HCT116 (cell line): ENCODE measurements at regions not wholly inside any gene's neighbourhood (a gene's known extent, or its start where the extent isn't known, plus 50 kb on each side); places are given as distances from the start of the nearest gene placed in this dataset.

Experiments used
- CEBPB ChIP-seq: IDR thresholded peaks from 2 replicates; pipeline ENCODE4 v1.6.1; 2012; ENCODE audit warnings: low read depth
- EGR1 ChIP-seq: IDR thresholded peaks from 2 replicates; pipeline ENCODE4 v1.6.1; 2012; ENCODE audit warnings: low read depth
- EZH2 ChIP-seq: fragments of 200-600 bp; sonication (generic); IDR thresholded peaks from 2 replicates; pipeline ENCODE4 v1.6.1; 2017; ENCODE audit warnings: antibody characterized with exemption, mixed run types
- JUND ChIP-seq: IDR thresholded peaks from 2 replicates; pipeline ENCODE4 v1.6.1; 2012
- POLR2A ChIP-seq: IDR thresholded peaks from 2 replicates; pipeline ENCODE4 v1.7.0; 2011; ENCODE audit warnings: borderline replicate concordance; ENCODE audit not compliant: insufficient read depth, insufficient read length; ENCODE audit errors: extremely low read depth
- POLR2AphosphoS5 ChIP-seq: IDR thresholded peaks from 2 replicates; pipeline ENCODE4 v1.6.1; 2011; ENCODE audit warnings: mild to moderate bottlenecking, low read depth, low read length, moderate library complexity
- RAD21 ChIP-seq: IDR thresholded peaks from 2 replicates; pipeline ENCODE4 v1.6.1; 2012; ENCODE audit warnings: low read depth, mild to moderate bottlenecking
- SIN3A ChIP-seq: IDR thresholded peaks from 2 replicates; pipeline ENCODE4 v1.6.1; 2012; ENCODE audit warnings: low read depth
- ZFX ChIP-seq: fragments of 450-650 bp; IDR thresholded peaks from 2 replicates; pipeline ENCODE4 v1.6.1; 2017
- ZNF274 ChIP-seq: fragments of 200-500 bp; sonication (Bioruptor generic); IDR thresholded peaks from 2 replicates; pipeline ENCODE4 v1.6.1; 2014; ENCODE audit warnings: mild to moderate bottlenecking, low read depth, low read length, inconsistent platforms
- TF ChIP-seq, protein P1 (sequence below): IDR thresholded peaks from 2 replicates; pipeline ENCODE4 v1.6.1; 2012; ENCODE audit warnings: low read depth
- TF ChIP-seq, protein P2 (sequence below), 3 experiments: fragments of 200-600 bp in 1 of 3; sonication (generic) in 1 of 3; IDR thresholded peaks in 2 of 3; conservative IDR thresholded peaks in 1 of 3; 2 replicates each; pipeline ENCODE4 v1.5.1; 2012 to 2017; ENCODE audit warnings: low read depth in 2 of 3, low read length in 2 of 3, antibody characterized with exemption in 1 of 3, borderline replicate concordance in 1 of 3, control low read depth in 1 of 3, mild to moderate bottlenecking in 1 of 3, mixed read lengths in 1 of 3, mixed run types in 1 of 3, moderate library complexity in 1 of 3; ENCODE audit not compliant: insufficient read depth in 1 of 3
- TF ChIP-seq, protein P3 (sequence below): IDR thresholded peaks from 2 replicates; pipeline ENCODE4 v1.6.1; 2012

DNA sequence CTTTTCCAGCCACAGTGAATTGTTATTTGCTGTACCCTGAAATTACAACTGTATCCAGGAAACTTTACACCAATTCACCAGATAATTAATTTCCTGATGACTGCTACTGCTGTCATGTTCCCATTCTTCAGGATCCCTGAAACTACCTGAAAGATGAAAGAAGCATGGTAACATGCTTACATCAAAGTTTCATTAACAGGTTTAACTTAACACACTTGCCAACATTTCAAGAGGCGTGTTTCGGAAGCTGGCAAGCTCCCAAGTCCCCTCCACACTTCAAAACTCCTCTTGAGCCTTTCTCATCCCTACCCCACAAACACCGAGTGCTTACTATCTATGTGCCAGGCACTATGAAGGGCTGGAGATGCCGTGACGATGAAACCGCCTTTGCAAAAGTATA, 88.6 kb downstream of the MPP7 start:
- TF ChIP-seq POLR2AphosphoS5 = no peak
- TF ChIP-seq CEBPB = no peak
- TF ChIP-seq EZH2 = no peak
- TF ChIP-seq, protein P1, sequence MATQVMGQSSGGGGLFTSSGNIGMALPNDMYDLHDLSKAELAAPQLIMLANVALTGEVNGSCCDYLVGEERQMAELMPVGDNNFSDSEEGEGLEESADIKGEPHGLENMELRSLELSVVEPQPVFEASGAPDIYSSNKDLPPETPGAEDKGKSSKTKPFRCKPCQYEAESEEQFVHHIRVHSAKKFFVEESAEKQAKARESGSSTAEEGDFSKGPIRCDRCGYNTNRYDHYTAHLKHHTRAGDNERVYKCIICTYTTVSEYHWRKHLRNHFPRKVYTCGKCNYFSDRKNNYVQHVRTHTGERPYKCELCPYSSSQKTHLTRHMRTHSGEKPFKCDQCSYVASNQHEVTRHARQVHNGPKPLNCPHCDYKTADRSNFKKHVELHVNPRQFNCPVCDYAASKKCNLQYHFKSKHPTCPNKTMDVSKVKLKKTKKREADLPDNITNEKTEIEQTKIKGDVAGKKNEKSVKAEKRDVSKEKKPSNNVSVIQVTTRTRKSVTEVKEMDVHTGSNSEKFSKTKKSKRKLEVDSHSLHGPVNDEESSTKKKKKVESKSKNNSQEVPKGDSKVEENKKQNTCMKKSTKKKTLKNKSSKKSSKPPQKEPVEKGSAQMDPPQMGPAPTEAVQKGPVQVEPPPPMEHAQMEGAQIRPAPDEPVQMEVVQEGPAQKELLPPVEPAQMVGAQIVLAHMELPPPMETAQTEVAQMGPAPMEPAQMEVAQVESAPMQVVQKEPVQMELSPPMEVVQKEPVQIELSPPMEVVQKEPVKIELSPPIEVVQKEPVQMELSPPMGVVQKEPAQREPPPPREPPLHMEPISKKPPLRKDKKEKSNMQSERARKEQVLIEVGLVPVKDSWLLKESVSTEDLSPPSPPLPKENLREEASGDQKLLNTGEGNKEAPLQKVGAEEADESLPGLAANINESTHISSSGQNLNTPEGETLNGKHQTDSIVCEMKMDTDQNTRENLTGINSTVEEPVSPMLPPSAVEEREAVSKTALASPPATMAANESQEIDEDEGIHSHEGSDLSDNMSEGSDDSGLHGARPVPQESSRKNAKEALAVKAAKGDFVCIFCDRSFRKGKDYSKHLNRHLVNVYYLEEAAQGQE = no peak
- TF ChIP-seq SIN3A = no peak
- TF ChIP-seq, protein P2, sequence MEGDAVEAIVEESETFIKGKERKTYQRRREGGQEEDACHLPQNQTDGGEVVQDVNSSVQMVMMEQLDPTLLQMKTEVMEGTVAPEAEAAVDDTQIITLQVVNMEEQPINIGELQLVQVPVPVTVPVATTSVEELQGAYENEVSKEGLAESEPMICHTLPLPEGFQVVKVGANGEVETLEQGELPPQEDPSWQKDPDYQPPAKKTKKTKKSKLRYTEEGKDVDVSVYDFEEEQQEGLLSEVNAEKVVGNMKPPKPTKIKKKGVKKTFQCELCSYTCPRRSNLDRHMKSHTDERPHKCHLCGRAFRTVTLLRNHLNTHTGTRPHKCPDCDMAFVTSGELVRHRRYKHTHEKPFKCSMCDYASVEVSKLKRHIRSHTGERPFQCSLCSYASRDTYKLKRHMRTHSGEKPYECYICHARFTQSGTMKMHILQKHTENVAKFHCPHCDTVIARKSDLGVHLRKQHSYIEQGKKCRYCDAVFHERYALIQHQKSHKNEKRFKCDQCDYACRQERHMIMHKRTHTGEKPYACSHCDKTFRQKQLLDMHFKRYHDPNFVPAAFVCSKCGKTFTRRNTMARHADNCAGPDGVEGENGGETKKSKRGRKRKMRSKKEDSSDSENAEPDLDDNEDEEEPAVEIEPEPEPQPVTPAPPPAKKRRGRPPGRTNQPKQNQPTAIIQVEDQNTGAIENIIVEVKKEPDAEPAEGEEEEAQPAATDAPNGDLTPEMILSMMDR (IDR thresholded peaks at IDR 0.05 in 2 of 3, conservative IDR thresholded peaks at IDR 0.05 in 1 of 3; ENCODE audit: borderline replicate concordance in 1 of 3, insufficient read depth in 1 of 3, low read depth in 2 of 3, low read length in 2 of 3) = no peak
- no peak; the same call in 1 of the 2 replicates for TF ChIP-seq RAD21
- TF ChIP-seq JUND = peak; percentile 54; the same call in 1 of the 2 replicates
- TF ChIP-seq POLR2A = no peak
- no peak for TF ChIP-seq EGR1
- TF ChIP-seq ZFX = no peak
- TF ChIP-seq, protein P3, sequence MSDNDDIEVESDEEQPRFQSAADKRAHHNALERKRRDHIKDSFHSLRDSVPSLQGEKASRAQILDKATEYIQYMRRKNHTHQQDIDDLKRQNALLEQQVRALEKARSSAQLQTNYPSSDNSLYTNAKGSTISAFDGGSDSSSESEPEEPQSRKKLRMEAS = no peak
- no peak for TF ChIP-seq ZNF274
